ENCODE measurements at regions not wholly inside any gene's neighbourhood (a gene's known extent, or its start where the extent isn't known, plus 50 kb on each side); places are given as distances from the start of the nearest gene placed in this dataset.
"Not testable (repeated sequence)": the region's sequence is repeated elsewhere in the genome, so short reads cannot be mapped to it uniquely, and the experiment has no call there.

DNA sequence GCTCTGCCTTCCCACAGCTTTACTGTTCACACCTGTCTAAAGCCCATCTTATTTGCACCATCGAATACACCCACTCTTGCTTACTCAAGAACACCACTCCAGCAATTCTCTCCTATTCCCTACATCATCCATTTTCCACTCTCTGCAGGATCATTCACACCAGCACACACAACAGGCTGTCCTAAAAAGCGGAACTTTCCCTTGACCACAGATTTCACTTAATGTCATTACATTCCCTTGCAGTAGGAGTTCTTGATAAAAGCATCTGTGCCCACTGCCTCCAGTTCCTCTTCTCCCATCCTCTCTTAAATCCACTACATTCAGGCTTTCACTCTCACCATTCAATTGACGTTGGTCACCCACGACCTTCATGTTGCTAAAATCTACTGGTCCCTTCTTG, 103.0 kb upstream of the PABPC3 start:
- not testable (repeated sequence) for DNase-seq (ENCODE audit: low read depth in 1 of 2, low spot score in 1 of 2)

DNA sequence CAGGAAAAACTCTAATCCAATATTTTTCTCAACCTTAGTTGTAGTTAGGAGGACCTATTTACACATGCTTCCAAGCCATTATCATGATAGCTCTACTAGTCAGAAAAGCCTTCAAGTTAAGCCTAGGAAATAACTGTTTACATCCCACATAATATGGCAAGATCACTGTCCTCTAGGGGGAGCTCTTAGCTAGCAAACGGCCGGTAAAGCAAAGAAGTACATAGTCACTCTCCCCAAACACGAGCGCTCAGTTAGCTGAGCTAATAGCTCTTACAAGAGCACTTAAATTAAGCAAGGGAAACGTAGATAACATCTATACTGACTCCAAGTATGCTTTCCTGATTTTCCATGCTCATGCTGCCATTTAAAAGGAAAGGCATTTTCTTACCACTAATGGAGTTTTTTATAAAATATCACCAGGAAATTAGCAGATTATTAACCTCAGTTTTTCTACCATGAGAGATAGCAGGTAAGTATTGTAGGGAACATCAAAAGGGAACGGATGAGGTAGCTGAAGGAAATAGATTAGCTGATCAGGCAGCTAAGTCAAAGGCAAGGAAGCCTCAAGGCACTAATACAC, 100.6 kb upstream of the PABPC3 start:
- DNase-seq (ENCODE audit: low read depth in 1 of 2, low spot score in 1 of 2) = no peak

DNA sequence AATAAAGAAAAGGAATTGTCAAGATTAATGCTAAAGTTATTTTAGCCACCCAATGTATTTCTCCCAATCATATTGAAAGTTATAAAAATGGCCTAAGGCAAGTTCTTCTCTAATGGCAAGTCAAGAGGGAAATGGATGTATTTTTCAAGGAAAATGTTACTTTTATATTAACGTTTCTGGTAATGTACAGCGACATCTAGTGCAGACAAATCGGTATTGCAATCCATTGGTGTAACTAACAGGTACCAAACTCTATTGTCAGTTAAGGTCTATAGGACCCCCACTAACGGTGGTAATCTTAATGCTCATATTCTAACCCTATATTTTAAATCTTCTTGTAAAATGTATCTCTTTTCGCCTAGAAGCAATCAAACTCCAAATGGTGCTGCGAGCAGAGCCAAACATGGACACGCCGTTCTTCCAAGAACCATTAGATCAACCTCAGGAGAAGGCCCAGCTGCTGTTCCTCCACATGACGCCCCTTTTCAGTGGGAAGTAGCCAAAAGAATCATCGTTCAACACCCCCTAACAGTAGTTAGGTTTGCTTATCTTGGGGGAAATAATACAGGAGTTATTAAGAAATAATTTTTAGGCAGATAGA, 98.5 kb upstream of the PABPC3 start:
- DNase-seq (ENCODE audit: low read depth in 1 of 2, low spot score in 1 of 2) = no peak

DNA sequence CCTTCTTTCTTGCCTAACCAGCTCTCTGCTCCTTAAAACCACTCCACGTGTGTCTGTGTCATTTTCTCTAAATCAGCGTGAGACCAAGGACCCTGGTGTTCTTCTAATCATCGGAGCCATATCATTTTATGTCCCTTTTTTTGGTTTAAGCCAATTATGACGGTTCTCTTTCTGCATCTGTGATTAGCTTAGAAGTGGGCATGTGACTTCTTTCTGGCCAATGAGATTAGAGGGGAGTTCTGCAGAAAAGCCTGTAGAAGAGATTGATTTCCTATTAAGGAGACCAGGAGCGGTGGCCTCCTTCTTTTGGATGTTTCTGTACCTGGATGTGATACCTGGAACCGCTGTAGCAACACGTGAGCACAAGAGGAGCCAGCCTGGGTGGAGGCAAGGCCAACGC, 97.5 kb upstream of the PABPC3 start:
- DNase-seq (ENCODE audit: low read depth in 1 of 2, low spot score in 1 of 2) = no peak

DNA sequence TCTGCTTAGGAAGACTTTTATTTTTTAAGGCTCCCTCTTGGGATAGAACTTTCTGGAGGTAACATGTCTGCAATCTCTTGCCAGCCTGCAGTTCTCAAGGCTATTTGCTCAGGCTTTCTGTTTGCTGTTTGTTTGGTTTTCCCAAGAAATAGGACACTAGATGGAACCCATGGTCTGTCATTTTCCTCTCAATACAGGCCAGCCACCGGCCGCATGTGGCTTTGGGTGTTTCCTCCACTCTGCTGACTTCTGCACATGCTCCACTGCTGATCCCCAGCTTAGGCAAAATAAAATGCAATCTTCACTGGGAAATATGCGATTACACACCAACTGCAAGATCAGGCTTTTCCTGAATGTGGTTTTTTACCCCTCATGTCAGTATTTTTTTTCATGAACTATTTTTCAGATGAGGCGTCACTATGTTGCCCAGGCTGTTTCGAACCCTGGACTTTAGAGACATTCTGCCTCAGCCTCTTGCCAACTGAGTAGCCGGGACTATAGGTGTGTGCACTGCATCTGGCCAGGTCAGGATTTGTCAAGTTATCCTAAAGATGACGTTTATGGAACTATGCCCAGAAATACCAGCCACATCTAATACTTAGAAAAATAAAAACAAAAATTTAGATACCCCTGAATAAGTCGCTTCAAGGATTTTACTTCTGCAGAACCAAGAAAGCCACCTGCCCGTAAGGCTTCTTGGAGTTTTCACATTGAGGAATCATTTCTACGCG, 94.3 kb upstream of the PABPC3 start:
- DNase-seq (ENCODE audit: low read depth in 1 of 2, low spot score in 1 of 2) = no peak

DNA sequence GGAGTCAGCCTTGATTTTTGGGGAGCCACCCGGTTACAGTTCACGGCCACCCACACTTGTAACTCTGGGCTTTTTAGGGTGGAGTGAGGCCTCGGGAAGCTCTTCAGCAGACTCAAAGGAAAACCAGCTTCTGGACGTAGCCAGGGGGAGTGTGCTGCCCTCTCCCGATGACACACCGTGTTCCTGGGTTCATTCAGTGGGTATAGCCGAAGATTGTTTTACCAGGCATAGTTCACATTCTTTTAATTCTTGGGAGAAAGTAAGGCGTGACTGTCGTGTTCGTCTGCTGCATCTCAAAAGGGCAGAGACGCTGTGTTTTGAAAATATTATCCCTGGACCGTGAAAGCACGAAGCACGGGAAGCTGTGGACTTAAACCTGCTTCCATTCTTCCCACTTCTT, 93.6 kb upstream of the PABPC3 start:
- DNase-seq (ENCODE audit: low read depth in 1 of 2, low spot score in 1 of 2) = not testable (repeated sequence)

DNA sequence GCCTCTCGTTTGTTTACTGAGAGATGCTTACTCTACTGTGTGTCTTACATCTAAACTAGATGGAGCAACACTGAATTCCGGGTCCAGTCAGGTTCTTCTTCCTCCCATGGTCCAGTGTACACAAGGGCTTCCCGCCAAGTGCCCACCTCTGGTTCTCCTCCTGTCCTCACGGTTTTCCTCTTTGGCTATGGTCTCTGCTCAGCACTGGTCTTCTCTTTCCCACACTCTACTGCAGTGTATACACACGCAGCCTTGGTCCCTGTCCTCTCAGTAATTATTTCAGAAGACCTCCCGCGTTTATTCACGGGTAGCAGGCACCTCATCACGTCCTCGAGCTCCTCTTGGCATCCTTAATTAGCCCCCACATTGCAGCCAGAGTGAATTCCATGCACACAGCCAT, 91.4 kb upstream of the PABPC3 start:
- not testable (repeated sequence) for DNase-seq (ENCODE audit: low read depth in 1 of 2, low spot score in 1 of 2)

DNA sequence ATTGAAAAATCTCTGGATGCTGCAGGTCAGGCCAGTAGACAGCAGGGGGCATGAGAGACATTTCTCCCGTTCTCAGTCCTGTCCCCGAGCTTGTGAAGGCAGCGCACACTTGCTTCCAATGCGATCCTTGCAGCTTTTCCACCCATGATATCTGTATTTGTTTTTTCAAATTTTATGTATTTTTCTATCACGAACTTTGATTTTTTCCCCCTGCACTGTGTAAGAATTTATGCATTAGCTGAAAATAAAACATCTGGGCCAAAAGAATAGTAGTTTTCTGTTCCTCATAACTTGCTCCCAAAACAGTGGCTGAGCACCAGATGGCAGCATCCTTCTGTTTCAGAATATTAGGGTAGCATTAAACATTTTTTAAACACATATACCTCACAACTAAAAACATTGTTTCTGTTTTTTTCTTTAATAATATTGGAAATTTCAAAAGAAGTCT, 90.9 kb upstream of the PABPC3 start:
- not testable (repeated sequence) for DNase-seq (ENCODE audit: low read depth in 1 of 2, low spot score in 1 of 2)

DNA sequence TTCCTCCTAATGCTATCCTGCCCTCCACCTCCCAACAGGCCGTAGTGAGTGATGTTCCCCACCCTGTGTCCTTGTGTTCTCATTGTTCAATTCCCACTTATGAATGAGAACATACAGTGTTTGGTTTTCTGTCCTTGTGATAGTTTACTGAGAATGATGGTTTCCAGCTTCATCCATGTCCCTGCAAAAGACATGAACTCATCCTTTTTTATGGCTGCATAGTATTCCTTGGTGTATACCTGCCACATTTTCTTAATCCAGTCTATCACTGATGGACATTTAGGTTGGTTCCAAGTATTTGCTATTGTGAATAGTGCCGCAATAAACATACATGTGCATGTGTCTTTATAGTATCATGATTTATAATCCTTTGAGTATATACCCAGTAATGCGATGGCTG, 88.5 kb upstream of the PABPC3 start:
- not testable (repeated sequence) for DNase-seq (ENCODE audit: low read depth in 1 of 2, low spot score in 1 of 2)

DNA sequence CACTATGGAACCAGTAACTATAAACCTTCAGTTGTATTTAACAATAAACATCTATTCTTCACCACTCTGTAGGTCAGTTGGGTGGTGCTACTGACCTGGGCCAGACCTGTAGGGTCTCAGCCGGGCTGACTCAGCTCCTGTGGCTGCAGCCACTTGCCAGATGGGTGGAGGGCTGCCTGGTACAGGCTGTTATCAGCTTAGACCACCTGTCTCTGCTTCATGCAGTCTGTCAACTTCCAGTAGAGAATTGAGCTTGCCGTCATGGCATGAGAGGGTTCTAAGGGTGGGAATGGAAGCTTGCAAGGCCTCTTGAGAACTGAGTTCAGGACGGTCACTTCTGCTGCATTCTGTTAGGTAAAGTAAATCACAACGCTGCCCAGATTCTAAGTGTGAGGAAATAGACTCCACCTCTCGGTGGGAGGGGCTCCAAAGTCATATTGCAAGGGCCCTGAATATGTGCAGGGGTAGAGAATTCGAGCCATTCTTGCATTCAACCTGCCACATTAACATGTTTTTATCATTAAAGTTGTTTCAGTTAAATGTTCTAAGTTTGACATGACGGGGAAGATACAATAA, 81.5 kb upstream of the PABPC3 start:
- DNase-seq (ENCODE audit: low read depth in 1 of 2, low spot score in 1 of 2) = not testable (repeated sequence)

DNA sequence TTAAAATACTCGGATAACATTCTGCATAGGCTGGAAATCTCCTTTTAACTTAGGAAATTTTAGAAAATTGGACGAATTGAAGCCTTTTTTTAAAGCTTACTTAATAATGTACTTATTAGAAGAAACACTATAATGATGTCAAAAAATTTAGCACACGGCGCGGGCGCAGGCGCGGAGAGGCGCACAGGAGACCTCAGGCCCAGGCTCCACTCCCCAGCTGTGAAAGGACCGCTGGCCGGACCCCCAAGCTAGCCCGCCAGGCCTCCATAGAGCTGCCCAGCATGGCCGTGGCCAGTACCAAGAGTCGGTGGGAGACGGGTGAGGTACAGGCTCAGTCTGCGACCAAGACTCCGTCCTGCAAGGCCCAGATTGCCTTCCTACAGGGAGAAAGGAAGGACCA, 78.8 kb upstream of the PABPC3 start:
- not testable (repeated sequence) for DNase-seq (ENCODE audit: low read depth in 1 of 2, low spot score in 1 of 2)

DNA sequence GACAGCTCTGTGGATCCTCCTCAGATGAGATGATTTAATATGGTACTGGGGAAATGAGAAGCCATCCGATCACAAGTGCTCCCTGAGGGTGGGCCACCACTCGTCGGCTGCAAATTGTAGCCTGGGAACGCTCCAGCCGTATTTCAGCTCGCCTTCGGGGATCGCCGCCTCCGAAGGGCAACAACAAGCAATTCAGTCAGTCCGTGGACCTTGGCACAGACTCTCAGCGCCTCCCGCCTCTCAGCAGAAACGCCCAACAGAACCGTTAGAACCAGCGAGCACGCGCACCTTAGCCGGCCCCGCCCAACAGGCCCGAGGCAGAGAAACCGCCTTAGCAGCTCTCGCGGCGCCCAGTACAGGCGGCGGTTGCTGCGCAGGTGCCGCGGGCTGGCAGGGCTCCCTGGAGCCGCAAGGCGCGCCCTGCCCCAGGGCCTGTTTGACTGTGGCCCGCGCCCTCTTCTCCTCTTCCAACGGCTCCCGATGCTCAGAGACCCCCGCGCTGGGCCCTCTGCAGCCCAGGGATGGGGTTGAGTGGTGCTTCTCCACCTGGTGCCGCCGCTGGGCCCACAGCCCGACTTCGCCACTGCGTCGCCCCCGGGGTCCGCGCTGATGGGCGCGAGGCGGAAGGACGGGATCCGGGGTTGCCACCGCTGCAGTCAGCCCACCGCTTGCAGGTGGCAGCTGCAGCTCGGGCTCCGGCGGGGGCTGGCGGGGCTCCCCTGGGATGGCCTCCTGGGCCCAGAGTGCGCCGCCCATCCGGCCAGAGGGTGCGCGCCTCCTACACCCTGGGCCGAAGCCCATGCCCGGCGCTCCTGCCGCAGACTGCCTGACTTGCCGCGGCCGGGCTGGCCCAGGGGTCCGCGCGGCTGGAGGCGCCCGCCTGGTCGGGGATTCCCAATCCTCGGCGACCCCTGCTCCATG, 77.9 kb upstream of the PABPC3 start:
- DNase-seq (ENCODE audit: low read depth in 1 of 2, low spot score in 1 of 2) = peak in 1 of 2 donors; percentile 28

DNA sequence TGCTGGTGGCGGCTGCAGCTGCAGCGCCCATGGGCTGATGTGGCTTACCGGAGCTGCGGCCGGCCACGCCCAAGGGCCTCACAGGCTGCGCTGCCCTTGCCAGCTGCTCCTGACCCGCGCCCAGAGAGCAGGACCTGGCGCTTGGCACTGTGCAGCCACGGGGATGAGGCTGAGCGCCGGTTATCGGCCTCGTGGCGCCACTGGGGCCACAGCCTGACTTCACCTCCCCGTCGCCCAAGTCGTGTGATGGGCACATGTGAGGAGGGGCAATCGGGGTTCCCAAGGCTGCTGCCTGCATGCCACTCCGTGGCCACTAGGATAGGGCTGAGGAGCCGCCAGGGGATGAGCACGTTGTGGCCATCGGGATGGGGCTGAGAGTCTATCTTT, 77.2 kb upstream of the PABPC3 start:
- DNase-seq (ENCODE audit: low read depth in 1 of 2, low spot score in 1 of 2) = no peak

DNA sequence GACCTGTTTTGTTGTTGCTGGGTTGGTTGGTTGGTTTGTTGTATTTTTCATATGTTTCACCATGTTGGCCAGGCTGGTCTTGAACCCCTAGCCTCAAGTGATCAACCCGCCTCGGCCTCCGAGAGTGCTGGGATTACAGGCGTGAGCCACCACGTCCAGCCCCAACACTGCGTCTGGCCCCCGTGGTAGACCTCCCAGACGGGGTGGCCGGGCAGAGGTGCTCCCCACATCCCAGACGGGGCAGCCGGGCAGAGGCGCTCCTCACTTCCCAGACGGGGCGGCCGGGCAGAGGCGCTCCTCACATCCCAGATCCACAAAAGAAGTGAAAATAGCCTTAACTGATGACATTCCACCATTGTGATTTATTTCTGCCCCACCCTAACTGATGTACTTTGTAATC, 76.2 kb upstream of the PABPC3 start:
- DNase-seq (ENCODE audit: low read depth in 1 of 2, low spot score in 1 of 2) = not testable (repeated sequence)

DNA sequence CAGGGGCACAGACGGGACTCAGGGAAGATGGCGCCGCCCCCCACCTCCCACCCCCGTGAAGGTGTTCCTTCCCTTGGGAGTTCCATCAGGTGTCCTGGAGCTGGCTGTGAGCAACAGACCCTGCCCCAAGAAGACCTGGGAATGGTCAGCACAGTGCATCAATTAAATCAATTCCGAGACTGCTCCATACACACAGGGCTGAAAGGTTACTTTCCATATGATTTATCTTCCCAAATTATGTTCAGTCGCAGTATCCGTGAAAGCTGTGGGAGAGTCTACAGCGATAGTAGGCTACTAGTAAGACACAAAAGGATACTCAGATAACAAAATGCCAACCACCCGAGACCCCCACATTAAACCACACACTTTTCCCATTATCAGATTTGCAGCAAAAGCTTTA, 71.8 kb upstream of the PABPC3 start:
- DNase-seq (ENCODE audit: low read depth in 1 of 2, low spot score in 1 of 2) = no peak

DNA sequence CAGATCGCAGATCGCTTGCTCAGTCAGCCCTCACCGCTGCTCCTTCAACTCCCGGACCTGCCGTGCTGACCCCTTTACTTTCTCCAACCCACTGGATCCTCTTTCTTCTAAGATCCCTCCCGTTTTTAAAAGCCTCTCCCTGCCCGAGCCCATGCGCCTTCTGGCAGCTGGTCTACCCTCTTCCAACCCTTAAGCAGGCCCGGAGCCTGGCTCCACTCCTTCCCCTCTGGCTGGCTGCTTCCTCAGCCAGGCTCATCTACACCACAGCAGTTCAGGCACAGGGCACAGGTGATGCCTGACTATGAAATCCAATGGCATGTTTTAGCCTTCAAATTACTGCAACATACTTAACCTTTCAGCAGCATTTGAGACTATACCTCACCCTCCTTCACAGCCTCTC, 63.8 kb upstream of the PABPC3 start:
- no peak for DNase-seq (ENCODE audit: low read depth in 1 of 2, low spot score in 1 of 2)

DNA sequence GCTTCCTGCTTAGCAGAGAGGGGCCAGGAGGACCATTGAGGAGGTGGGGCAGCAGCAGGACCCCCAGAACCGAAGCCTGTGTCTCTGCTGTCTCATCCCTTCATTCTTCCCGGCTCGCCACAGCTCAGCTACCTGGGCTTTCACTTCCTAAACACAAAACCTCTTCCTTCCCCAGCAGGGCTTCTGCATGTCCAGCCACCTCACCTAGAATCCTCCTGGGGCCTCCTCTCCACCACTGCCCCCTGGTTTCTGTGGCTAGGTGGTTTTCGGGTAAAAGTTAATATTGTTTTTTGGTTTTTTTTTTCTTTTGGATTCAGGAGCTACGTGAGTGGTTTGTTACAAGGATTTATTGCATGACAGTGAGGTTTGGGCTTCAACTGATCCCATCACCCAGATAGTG, 61.8 kb upstream of the PABPC3 start:
- no peak for DNase-seq (ENCODE audit: low read depth in 1 of 2, low spot score in 1 of 2)

DNA sequence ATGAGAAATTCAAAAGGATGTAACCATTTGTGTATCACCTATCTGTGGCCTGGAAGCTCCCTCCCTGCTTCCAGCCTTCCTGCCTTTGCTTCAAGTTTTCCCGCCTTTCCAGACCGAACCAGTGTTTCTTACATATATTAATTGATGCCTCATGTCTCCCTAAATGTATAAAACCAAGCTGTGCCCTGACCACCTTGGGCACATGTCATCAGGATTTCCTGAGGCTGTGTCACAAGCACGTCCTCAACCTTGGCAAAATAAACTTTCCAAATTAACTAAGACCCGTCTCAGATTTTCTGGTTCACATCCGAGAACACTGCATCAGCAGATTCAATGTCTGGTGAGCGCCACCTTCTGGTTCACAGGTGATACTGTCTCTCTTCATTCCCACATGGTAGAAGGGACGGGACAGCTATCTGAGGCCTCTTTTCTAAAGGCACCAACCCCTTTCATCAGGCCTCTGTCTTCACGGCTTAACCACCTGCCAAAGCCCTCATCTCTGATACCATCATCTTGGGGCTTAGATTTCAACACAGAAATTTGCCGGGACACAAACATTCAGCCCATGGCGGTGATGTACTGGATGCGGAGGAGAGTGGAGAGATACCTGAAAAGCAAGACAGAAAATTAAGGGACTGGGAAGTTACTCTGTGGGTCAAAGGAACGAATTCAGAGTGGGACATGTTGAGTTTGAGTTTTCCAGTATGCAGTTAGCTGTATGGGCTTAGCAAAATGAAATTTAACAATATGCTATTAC, 58.7 kb upstream of the PABPC3 start:
- DNase-seq (ENCODE audit: low read depth in 1 of 2, low spot score in 1 of 2) = no peak

DNA sequence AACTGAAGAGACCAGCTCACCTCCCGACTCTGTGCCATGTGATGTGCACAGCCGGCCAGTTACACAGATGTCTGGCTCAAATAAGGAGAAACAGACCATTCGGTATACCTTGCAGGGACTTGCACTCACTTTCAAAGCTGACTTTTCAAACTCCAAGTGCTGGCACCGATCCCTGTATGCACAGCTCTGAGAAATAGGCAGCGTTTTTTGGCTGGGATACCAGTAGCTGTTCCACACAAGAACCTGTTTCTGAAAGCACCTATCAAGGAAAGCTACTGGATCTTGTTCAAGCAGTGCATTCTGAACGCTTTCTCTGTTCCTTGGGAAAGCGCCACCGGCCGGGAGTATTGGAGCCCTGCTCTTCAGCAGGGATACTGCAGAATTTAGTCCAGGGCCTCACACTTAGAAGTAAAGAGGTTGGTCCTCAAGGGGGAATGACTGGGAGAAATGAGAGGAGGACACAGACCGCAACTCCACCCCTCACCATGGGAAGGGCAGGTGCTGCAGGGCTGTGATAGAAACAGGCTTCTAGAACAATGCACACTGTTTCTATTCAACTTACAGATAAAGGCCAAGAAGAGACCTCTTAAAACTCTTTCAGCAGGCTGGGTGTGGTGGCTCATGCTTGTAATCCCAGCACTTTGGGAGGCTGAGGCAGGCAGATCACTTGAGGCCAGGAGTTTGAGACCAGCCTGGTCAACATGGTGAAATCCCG, 53.6 kb upstream of the PABPC3 start:
- no peak for DNase-seq (ENCODE audit: low read depth in 1 of 2, low spot score in 1 of 2)

DNA sequence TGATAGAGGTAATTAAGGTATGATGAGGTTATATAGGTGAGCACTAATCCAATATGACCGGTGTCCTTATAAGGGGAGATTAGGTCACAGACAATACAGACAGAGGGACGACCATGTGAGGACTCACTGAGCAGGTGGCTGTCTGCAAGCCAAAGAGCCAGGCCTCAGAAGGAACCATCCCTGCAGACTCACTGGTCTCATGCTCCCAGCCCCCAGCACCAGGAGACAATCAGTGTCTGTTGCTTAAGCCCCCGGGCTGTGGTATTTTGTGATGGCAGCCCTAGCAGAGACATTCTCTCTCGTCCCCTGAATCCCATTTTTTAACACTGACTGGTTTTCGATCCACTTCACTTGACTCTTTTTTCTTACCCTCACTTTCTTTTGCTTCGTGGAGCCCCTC, 51.9 kb upstream of the PABPC3 start:
- DNase-seq (ENCODE audit: low read depth in 1 of 2, low spot score in 1 of 2) = no peak
